Erythroblast (primary cell): ENCODE measurements at regions not wholly inside any gene's neighbourhood (a gene's known extent, or its start where the extent isn't known, plus 50 kb on each side); places are given as distances from the start of the nearest gene placed in this dataset.

Source experiments
- GATA1 ChIP-seq: IDR thresholded peaks from 2 replicates; pipeline ENCODE4 v1.6.1; 2011; ENCODE audit warnings: low read depth, mild to moderate bottlenecking, control low read depth, low read length, moderate library complexity
- POLR2A ChIP-seq: IDR thresholded peaks from 2 replicates; pipeline ENCODE4 v1.6.1; 2011; ENCODE audit warnings: mild to moderate bottlenecking, low read length

DNA sequence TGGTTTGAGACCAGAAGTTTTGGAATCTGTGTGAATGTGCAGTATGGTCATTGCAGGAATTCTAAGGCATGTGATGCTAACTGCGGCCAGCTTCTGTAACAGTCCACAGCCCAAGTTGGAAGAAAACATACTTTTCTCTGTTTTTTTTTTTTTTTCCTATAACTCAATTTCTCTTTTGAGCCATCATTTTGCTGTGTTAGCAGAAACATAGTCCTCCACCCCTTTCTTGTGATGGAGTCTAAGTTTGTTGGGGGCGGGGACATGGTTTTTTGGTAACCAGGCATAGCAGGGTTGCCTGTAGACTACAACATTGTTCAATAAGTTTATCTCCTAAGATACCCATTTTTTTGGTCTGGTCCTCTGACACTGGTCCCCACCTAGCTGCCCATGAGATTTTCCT is 223.2 kb upstream of the ONECUT1 start:
- TF ChIP-seq POLR2A (no peak), GATA1 (no peak)
